HG03439 (cell line): ENCODE measurements at regions not wholly inside any gene's neighbourhood (a gene's known extent, or its start where the extent isn't known, plus 50 kb on each side); places are given as distances from the start of the nearest gene placed in this dataset.

Experiments used
- ATAC-seq: cut with Tn5 transposase; IDR thresholded peaks from one replicate; pipeline ENCODE4 v1.9.1; 2021; ENCODE audit warnings: mild to moderate bottlenecking, moderate library complexity; ENCODE audit not compliant: unreplicated experiment

DNA sequence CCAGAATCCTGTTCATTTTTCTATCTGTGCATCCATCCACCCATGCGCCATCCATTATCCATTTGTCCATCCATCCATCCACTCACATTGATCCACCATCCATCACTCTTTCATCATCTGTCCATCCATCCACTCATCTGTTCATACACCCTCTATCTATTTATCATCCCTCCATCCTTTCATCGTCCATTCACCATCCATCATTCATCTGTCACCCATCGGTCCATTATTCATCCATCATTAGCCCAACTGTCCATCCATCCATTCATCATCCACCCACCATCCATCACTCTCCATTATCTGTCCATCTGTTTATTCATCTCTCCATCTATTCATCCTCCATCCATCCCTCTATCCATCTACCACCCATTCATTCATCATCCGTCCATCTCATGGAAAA, 125.7 kb upstream of the TMPRSS2 start:
- ATAC-seq = no peak

DNA sequence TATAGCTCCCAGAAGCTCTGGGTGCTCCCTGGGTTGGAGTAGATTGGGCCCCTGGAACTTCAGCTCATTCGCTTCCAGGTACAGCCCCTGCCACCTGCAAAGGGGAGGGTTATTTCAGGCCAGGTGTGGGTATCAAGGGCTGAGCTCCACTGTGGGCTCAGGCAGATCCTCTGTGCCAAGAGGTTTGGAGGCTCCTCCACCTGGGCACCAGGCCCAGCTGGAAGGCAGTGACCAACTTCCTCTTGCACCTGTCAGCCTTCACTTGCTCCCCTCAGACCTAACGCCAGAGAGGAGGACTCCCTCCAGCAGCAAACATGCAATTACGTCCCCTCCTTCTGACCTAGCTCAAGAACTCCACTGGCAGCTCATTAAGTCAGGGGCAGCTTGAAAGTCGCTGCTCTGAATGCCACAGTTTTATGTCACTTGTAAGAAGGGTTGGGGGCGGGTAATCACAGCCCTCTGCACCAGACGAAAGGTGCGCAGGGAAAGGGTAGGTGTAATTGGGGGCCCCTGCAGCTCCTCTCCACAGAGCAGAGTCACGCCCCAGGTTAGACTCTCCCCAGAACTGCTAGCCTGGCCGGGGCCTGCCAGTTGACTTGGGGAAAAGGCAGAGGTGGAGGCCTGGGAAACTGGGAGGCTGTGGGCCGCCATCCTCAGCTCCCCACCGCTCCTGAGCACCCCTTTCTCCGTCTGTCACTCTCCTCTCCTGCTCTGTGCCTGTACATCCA, 125.0 kb upstream of the TMPRSS2 start:
- ATAC-seq = no peak

DNA sequence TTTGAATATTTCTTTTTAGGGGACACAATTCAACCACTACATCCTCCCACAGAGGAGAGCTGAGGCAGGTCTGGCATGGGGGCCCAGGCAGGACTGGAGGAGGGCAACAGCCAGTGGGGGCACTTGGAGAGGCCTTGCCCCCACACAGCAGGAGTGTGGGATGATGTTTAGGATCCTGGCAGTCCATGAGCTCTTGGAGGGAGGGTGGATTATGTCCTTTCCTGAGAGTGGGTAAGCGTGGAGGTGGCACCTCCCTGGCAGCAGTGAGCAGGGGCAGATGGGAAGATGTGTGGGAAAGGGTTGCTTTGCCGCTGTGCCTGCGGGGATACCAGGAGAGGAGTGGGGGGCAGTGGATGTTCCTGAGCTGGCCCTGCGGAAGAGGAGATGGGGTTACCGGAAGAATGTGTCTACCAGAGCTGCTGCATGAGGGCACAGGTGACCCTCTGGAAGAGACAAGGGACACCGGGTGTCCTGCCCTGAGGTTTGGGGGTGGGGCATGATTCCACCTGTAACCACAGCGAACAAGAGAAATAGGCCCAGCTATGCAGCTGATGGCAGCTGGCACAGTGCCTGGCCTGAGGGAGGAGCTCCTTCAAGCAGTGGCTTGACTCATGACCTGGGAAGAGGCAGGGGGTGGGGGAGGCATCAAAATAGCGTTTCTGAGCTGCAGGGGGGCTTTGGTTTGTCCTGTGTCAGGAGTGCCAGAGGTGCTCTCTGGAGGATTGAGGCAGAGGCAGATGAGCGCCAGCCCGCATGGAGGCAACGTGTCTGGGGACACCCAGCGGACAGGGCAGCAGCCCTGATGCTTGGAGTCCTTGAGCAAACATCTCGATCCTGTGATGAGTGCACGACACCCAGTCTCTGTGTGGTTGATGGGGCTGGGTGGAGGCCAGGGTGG, 123.9 kb upstream of the TMPRSS2 start:
- no peak for ATAC-seq

DNA sequence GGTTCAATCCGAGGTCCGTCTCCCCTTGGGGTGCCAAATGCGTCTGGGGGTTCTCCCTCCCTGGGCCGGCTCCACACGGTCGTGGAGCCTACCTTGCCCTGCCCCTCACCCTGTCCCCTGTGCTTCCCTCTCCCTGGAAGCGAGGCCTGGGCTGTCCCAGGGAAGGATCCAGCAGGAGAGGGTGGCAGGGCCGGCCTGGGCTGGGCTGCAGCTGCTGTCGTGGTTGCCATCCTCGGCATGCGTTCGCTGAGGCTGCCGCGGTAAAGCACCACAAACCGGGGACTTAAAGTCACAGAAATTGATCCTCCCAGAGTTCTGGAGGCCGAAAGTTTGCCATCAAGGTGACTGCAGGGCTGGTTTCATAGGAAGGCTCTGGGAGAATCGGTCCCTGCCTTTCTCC, 123.0 kb upstream of the TMPRSS2 start:
- ATAC-seq = no peak

DNA sequence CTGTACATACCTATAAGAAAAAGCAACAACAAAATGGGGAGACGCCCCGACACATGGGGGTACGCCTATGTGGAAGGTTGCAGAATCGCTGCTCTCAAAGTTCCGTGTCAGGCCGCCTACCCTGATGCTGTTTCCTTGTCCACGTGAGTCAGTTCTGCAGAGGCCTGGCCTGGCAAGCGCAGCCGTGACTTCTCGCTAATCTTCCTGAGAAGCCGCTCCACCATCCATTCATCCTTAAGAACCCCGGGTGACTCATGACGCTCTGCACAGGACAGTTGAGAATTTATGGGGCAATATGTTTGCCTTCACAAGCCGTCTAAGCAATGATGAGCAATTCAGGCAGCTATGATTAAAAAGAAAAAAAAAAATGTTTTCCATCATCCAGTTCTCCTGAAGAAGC, 122.3 kb upstream of the TMPRSS2 start:
- ATAC-seq = no peak

DNA sequence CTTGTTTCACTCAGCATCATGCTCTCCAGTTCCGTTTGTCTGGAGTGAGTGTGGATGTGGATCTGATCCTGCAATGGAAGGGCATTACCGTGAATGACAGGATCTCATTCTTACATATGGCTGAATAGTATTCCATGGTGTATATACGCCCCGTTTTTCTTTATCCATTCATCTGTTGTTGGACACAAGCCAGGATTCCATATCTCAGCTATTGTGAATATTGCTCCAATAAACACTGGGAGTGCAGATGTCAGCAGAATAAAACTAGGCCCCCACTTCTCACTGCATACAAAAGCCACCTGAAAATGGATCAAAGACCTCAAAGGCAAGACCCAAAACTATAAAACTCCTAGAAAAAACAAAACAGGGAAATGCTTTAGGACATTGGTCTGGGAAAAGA, 120.3 kb upstream of the TMPRSS2 start:
- no peak for ATAC-seq

DNA sequence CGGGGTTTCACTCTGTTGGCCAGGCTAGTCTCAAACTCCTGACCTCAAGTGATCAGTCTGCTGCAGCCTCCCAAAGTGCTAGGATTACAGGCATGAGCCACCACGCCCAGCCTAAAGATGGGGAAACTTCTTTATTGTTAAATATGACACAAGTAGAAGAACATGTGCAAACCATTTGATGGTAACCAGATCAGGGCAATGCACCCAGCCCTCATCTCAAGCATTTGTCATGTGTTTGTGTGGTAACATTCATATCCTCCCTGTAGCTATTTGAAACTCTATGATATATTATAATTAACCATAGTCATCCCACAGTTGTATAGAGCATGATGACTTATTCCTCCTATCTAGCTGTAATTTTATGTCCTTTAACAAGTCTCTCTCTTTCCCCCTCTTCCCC, 119.5 kb upstream of the TMPRSS2 start:
- no peak for ATAC-seq

DNA sequence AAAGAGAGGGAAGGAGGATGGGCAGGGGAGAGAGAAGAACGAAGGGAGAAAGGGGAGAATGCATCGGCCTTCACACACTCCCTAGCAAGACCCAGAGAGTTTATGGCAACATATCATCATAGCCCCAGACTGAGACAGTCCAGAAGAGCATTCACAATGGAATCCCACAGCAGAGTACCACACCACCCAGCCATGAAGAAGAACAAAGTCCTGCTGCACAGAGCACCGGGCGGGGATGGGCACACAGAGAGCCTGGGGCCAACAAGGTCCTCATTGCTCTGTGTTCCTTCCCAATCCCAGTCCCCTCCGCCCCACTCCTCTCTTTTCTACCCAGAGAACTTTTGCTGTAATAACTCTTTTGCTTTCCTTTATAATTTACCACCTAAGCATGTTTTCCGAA, 118.1 kb upstream of the TMPRSS2 start:
- ATAC-seq = no peak

DNA sequence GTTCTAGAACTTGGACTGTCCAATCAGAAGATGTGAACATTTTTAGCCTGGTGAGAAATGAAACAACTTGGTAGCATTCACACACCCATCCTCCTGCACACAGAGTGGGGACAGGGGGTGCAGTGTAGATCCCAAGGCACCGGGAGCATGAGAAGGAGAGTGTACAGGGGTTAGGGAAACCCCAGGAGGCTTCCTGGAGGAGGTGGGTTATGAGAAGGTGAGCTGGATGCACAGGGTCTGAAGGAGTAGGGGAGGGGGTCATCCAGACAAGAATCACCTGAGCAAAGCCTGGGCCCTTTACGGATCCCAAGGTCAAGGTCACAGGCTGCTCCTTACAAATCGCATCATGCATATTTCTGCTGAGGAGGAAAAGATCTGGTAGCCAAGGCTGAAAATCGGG, 117.5 kb upstream of the TMPRSS2 start:
- no peak for ATAC-seq

DNA sequence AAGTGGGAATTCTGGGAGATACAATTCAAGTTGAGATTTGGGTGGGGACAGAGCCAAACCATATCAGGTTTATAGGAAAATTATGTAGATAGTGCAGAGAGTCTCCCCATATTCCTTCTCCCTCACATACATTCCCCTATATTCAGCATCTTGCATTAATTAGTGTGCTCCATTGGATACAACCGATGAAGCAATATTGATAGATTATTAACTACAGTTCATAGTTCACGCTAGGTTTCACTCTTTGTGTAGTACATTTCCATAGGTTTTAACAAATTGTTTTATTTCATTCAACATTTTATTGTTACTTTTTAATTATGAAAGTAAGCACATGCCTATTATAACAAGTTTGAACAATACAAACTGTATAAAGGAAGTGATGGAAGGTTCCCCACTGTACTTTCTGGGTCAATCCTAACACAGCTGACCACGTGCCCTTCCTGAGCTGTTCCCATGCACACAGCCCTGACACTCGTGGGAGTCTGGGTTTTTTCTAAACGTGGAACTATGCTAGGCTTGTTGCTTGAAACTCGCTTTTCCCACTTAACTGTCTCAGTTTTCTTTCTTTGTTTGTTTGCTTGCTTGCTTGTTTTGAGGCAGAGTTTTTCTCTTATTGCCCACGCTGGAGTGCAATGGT, 116.8 kb upstream of the TMPRSS2 start:
- no peak for ATAC-seq

DNA sequence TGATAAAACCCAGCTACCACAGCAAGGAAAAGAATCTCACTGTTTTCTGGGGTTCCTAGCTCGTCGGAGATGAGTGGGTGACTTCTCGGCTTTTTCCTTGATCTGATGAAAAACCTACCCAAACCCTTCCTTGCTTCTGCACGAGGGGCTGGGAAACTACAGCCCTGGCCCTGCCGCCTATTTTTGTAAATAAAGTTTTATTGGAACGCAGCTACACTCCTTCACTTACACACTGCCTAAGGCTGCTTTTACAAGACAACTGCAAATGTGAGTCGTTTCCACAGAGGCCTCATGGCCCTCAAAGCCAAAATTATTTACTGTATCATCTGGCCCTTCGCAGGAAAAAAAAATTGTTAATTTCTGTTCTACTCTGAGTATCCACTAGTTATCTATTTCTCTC, 116.0 kb upstream of the TMPRSS2 start:
- no peak for ATAC-seq

DNA sequence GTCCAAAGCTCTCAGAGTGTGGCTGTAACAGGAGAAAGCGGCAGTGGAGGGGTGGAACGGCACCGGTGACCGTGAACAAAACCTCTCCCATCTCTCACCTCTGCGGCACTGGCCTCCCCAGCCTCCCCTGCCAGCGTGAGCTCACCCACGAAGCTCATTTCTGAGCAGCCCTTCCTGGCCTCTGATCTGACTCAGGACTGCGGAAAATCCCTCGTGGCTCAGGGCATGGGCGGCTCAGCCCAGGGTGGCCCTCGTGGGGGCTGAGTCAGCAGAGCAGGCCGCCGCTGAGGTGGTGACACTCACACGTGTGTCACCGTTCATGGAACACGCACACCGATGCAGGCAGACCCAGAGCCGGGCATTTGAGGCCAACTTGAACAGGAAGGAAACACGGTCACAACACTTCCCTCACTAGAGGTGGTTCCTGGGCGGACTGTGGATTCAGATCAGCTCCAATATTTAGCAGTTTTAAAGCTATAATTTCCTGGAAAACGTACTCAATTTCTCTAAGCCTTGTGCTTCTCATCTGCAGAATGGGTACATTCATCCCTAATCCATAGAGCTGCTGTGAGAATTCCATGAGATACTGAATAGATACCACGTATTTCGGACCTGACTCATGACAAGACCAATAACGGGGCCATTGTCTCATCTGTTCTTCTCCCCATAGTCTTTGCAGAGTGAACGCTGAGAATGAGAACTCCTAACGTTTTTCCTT, 115.0 kb upstream of the TMPRSS2 start:
- ATAC-seq = no peak

DNA sequence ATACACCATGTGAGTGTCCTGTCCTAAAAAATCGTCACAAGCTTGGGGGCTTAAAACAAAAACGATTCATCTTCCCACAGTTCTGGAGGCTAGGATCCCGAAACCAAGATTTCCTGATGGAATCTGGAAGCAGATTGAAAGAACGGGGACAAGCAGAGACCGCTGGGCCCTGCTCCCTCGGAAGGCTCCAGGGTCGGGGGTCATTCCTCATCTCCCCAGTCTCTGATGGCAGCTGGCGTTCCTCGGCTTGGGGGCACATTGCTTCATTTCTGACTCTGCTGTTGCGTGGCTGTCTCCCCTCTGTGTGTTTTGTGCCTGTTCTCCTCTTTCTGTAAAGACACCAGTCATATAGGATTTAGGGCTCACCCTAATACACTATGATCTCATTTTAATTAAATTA, 114.2 kb upstream of the TMPRSS2 start:
- no peak for ATAC-seq

DNA sequence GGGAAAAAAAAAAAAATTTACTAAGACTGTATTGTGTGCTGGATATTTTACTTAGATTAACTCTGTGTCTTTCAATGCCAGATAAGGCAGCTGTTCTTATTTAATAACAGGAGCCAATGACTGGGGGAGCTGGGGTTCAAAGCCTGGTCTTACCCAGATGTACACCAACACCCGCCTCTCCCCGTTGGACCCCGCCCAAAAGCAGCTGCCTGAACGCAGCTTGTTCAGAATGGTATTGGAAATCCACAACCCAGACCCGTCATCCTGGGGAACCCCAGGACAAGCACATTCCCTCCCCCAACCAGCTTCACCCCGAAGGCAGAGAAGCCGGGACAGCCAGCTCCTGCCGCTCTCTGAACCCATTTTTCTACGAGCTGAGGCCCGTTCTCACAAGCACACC, 113.6 kb upstream of the TMPRSS2 start:
- ATAC-seq = no peak

DNA sequence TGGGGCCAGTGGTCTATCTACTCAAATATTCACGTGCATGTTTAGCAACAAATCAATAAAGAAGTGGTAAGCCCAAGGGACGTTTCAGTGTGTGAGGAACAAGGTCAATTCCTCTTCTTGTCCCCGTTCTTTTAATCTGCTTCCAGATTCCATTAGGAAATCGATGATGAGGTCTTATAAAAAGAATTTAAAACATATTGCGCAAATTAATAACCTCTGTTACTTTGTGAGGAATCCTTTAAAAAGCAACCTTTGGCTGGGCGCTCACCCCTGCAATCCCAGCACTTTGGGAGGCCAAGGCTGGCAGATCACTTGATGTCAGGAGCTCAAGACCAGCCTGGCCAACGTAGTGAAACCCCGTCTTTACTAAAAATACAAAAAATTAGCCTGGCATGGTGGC, 113.0 kb upstream of the TMPRSS2 start:
- ATAC-seq = no peak

DNA sequence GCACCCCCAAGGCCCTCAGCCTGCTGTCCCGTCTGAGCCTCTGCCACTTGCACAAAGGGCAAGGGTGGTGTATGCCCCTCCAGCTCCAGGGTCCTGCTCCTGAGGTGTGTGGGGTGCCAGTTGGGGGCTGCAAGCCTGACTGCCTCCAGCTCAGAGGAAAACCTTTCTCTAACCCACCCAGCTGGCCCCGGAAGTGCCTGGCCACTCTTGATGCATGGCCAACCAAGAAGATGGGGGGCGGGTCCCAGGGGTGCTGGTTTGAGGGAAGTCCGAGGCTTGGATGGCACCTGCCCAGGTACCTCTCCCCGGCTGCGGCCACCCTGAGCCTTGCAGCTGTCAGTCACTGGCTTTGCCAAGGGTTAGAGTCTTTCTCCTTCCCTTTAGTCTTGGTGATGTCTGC, 112.6 kb upstream of the TMPRSS2 start:
- ATAC-seq = no peak

DNA sequence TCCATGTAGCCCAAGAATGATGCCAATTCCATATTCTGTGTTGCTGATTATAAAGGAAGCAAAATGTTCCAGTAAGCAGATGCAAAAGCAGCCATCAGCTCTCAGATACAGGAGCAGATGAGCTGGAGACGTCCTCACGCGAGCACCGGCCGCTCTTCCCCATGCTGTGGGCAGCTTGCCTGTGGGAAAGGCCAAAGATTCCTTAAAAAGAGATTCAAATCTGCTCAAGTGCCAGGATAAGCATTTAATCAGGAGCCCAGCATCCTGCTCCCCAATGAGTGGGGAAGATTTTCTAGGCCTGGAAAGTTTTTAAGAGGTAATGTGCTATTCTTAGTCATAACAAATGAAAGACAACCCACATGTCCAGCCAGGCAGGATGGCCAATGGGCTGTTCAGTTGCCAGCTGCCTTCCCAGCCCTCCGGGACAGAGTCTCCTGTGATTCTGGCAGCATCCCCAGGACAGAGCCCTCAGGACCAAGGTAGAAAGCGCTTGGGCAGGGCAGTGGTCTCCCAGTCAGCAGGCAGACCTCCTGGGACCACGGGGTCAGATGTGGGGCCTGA, 108.2 kb upstream of the TMPRSS2 start:
- no peak for ATAC-seq

DNA sequence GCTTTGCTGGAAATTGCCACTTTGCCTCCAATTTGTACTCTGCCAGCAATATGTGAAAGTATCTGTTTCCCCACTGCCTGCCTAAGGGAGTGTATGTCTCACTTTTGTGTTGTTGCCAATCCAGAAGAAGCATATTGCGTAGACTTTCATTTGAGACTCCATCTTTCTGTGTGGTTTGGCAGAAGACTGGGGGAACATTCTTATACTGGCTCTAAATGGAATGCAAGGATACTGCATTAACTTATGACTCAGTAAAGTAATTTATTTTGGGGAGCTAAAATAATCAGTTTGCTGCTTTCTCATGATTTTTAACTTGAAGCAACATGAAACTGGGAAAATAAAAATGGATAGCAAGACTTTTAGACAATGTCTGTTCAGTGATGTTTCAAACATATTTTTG, 107.7 kb upstream of the TMPRSS2 start:
- ATAC-seq = no peak

DNA sequence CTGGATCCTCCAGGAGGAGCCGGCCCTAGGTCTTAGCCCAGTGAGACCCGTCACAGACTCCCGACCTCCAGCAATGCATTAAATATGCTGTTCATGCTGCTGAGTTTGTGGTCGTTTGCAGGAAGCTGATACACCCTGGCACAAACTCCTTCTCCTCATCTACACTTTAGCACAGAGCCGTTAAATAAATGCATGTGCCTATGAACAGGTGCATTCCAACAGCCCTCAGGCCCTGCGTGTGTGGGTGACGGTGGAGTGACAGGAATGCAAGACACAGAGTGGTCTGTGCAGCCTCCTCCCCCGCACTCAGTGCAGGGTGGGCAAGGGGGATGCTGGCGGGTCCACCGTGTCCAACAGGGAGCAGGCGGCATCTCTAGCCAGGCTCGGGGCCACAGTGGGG, 106.6 kb upstream of the TMPRSS2 start:
- no peak for ATAC-seq

DNA sequence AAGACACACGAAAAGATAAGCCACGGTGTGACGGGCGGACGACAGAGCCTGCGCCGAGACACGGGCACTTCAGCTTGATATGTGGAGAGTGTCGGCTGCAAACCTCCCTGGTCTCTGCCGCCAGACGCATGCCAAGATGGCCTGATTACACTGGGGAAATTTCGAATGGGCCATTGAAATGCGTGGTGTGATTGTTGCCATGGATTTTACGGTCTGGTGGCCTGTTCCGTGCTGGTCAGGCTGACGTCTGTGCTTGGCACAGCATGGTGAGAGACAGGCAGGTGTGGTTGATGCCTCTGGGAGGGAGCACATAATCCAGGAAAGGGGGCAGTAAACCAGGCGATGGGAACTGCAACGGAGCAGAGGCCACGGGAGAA, 105.6 kb upstream of the TMPRSS2 start:
- no peak for ATAC-seq
